BJ (cell line): ENCODE measurements at regions not wholly inside any gene's neighbourhood (a gene's known extent, or its start where the extent isn't known, plus 50 kb on each side); places are given as distances from the start of the nearest gene placed in this dataset.

Source experiments
- CTCF ChIA-PET: fragments of 350-600 bp; formaldehyde crosslinking; extraction: SDS; loops from one replicate; lab custom pipeline; 2021; ENCODE audit warnings: antibody characterized with exemption, inconsistent platforms; lab: Yijun Ruan, JAX
- POLR2A ChIA-PET: fragments of 300-600 bp; sonication (Branson Sonifier 250); formaldehyde crosslinking; extraction: SDS; loops from one replicate; lab custom pipeline; 2021; ENCODE audit warnings: antibody characterized with exemption; lab: Charles Lee
- DNase-seq: peaks from one replicate; pipeline ENCODE4 v3.0.0-alpha.2; 2011; ENCODE audit warnings: low read depth
- H3K27me3 ChIP-seq: 2 replicates; pipeline ENCODE4 v1.6.0; 2011; ENCODE audit warnings: low read length; ENCODE audit not compliant: control insufficient read depth, insufficient read depth
- H3K36me3 ChIP-seq: 2 replicates; pipeline ENCODE4 v1.5.1; 2011; ENCODE audit warnings: low read length; ENCODE audit not compliant: control insufficient read depth, insufficient read depth
- H3K4me3 ChIP-seq: 2 replicates; pipeline ENCODE4 v1.5.1; 2011; ENCODE audit warnings: low read depth, mild to moderate bottlenecking, control low read depth, low read length
- TF ChIP-seq, protein P1 (sequence below): IDR thresholded peaks from 2 replicates; pipeline ENCODE4 v1.5.1; 2011; ENCODE audit warnings: low read depth, mild to moderate bottlenecking, control low read depth, inconsistent platforms, low read length, moderate library complexity; ENCODE audit not compliant: insufficient read depth

DNA sequence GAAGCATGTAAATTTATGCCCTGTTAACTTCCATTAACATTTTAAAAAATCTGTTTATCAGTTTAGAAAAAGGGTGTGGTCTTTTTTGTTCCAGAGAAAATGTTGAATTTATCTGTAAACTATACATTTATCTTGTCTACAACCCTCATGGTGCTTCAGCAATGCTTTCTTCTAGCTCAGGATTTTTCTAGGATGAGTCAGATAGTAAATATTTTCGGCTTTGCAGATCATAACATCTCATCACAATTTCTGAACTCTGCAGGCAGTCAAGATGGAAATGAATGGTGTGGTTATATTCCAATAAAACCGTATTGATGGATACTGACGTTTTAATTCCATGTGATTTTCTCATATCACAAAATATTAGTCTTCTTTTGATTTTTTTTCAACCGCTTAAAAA, 70.5 kb upstream of the FOXB1 start:
- Histone ChIP-seq H3K36me3 (no peaks in the 10 kb centered on the region), H3K4me3 (no peak overlapping the region), H3K27me3 (no peaks in the 10 kb centered on the region)
- POLR2A ChIA-PET, result no interaction called here
- TF ChIP-seq, protein P1, sequence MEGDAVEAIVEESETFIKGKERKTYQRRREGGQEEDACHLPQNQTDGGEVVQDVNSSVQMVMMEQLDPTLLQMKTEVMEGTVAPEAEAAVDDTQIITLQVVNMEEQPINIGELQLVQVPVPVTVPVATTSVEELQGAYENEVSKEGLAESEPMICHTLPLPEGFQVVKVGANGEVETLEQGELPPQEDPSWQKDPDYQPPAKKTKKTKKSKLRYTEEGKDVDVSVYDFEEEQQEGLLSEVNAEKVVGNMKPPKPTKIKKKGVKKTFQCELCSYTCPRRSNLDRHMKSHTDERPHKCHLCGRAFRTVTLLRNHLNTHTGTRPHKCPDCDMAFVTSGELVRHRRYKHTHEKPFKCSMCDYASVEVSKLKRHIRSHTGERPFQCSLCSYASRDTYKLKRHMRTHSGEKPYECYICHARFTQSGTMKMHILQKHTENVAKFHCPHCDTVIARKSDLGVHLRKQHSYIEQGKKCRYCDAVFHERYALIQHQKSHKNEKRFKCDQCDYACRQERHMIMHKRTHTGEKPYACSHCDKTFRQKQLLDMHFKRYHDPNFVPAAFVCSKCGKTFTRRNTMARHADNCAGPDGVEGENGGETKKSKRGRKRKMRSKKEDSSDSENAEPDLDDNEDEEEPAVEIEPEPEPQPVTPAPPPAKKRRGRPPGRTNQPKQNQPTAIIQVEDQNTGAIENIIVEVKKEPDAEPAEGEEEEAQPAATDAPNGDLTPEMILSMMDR, result no peak
- CTCF ChIA-PET, result no interaction called here
- no peak for DNase-seq

GRCh38 chr15:59931646-59932261, 72.4 kb upstream of the FOXB1 start:
- ChIA-PET POLR2A (no interaction called here), CTCF (no interaction called here)
- Histone ChIP-seq H3K36me3 (no peaks in the 10 kb centered on the region), H3K4me3 (no peak overlapping the region), H3K27me3 (no peaks in the 10 kb centered on the region)
- DNase-seq, result no peak
- TF ChIP-seq, protein P1, result no peak

DNA sequence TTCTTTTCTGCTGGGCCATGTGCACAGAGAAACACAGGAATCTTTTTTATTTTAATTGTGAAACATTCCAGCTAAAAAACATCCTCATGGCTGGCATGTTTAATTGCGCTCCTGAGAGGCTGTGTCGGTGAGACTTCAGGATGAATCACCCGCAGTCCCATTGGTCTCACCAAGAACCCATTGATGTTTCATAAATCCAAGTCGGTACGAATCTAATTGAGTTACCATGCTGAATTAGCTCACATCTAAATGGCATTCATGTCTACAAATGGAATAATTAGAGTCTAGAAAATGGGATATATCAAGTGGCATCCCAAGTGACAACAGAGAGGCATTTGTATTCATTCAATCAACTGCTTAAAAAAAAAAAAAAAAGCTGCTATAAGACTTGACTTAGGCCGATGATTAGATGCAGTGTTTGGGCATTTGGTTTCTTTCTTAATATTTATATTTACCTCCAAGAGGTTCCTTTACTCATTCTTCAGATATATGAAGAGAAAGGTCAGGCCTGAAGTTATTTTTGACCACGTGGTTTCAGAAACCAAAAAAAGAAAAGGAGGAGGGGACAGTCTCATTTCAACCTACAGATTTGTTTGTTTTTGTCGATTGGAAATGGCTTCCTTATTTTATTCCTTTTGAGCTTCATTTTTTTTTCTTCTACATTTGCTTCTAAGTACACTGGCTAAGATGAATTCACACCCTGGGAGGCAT, 79.1 kb upstream of the FOXB1 start:
- no peaks in the 10 kb centered on the region for H3K27me3 ChIP-seq
- POLR2A ChIA-PET, result no interaction called here
- CTCF ChIA-PET, result interaction anchor here (1.4 kb wide), 1 partner anchor 10 kb away, joined by 5 read pairs; no protein-coding TSS in a partner anchor
- H3K4me3 ChIP-seq, result no peak overlapping the region
- H3K36me3 ChIP-seq, result no peaks in the 10 kb centered on the region
- DNase-seq, result no peak
- TF ChIP-seq, protein P1, result no peak

DNA sequence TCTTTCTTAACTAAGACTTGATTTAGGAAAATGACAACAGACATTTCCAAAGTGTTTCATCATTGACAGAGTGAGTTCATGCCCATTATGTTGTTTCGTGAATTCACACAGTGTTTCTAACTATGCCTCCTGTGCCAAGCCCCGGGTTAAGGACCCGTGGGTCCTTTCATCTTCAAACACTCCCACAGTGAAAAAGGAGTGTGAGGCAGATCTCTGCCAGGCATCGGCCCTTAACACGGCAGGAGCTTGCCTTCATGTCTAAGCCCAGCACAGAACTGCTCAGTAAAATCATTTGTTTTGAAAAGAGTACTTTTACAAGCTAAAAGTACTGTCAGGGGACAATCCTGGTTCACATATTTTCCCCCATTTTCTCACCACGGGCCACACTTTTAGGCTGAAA, 80.0 kb upstream of the FOXB1 start:
- POLR2A ChIA-PET, result no interaction called here
- CTCF ChIA-PET, result interaction anchor here (1.4 kb wide), 1 partner anchor 9 kb away, joined by 5 read pairs; no protein-coding TSS in a partner anchor
- Histone ChIP-seq H3K36me3 (no peaks in the 10 kb centered on the region), H3K27me3 (no peaks in the 10 kb centered on the region), H3K4me3 (no peak overlapping the region)
- no peak for DNase-seq
- TF ChIP-seq, protein P1, result no peak

GRCh38 chr15:59923508-59923907, 80.6 kb upstream of the FOXB1 start:
- CTCF ChIA-PET, result interaction anchor here (0.5 to 0.7 kb wide), 2 partner anchors 101 to 208 kb away, joined by 3 read pairs; no protein-coding TSS in a partner anchor
- TF ChIP-seq, protein P1, result no peak
- no peak for DNase-seq
- Histone ChIP-seq H3K4me3 (no peak overlapping the region), H3K36me3 (no peaks in the 10 kb centered on the region), H3K27me3 (no peaks in the 10 kb centered on the region)
- POLR2A ChIA-PET, result no interaction called here
